NCI-H510A treated with DMSO at 0.1 percent for 48 hours (cell line): ENCODE measurements at regions not wholly inside any gene's neighbourhood (a gene's known extent, or its start where the extent isn't known, plus 50 kb on each side); places are given as distances from the start of the nearest gene placed in this dataset.
A peak's percentile ranks its signal among the peaks of the same experiment; 100 is the strongest.

Source experiments
- DNase-seq: peaks from one replicate; lab custom pipeline; 2025; lab: John Stamatoyannopoulos, UW

- DNase-seq = no peak
Measured at GRCh38 chr15:77764095-77764494, 131.4 kb upstream of the LINGO1 start.

- no peak for DNase-seq
Measured at GRCh38 chr15:77762747-77763355, 130.1 kb upstream of the LINGO1 start.

DNA sequence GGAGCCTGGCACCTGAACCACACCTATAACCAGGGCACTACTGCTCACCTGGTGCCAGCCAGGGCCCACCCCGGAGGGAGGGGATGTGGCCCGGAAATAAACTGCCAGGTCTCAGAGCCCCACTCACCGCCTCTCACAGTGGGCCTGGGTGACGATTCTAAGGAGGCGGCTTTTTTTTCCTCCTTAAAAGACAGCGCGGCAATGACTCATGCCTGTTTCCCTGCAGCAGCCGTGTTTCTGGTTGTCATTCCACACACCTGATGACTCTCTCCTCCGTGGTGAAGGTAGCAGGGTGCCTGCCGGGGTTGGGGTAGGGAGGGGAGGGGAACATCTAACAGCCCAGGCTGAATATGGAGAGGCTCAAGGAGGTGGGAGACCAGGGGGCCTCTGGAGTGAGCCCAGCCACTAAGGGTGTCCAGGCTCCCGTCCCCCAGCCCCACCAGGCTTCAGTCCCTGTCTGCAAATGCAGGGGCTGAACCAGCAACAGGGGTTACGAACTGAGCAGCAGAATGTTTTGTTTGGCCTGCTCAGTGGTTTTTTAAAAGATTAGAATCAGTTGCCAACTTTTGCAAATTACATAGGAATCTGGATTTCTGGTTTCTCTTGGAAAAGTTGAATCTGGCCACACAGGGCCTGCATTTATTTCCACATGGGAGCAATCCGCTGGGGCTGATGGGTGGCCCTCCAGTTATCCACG lies 127.3 kb upstream of the LINGO1 start:
- no peak for DNase-seq

DNA sequence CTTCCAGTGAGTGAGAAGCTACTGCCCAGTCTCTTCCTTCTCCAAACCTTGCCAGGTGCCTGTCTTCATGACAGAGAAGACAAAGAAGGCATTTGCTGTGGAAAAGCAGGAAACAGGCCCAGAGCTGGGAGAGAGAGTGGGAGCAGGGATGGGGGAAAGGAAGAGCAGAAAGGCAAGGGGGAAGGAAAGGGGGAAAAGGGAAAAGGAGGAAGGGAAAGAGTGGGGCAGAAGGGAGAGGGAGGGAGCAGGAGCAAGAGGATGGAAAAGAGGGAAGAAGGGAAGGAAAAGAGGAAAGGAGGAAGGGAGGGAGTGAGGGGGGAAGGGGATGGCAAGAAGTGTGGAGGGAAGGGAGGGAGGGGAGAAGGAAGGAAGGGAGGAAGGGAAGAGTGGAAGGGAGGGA lies 121.2 kb upstream of the LINGO1 start:
- no peak for DNase-seq

DNA sequence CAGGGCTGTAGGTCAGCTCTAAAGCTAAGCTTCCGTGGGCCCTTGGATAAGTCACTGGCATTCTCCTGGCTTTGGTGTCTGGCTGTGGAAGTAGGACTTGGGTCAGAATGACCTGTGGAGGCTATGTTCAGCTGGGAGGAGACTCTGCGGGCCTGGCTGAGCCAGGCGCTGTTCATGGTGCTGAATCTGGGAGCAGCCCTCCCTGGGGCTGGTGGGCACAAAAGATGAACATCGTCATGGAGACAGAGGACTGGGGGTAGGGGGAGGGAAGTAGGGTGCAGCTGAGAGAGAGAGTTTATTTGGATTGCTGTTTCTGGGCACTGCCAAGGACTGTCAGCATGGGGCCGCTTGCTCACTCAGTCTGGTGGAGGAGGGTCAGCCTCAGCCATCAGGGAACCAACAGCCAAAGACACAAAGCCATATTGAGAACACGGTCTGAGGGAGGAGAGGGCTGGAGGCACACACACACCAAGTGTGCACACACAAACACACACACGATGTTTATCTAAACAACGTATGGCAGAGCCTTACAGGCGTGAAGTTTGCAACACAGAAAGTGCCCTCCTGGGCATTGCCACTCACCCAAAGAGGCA lies 120.7 kb upstream of the LINGO1 start:
- DNase-seq = no peak

GRCh38 chr15:77749998-77750540 lies 117.4 kb upstream of the LINGO1 start:
- DNase-seq = no peak

- DNase-seq = no peak
Measured at GRCh38 chr15:77749236-77749997, 116.7 kb upstream of the LINGO1 start.

GRCh38 chr15:77748078-77749064 lies 115.7 kb upstream of the LINGO1 start:
- DNase-seq = no peak

DNA sequence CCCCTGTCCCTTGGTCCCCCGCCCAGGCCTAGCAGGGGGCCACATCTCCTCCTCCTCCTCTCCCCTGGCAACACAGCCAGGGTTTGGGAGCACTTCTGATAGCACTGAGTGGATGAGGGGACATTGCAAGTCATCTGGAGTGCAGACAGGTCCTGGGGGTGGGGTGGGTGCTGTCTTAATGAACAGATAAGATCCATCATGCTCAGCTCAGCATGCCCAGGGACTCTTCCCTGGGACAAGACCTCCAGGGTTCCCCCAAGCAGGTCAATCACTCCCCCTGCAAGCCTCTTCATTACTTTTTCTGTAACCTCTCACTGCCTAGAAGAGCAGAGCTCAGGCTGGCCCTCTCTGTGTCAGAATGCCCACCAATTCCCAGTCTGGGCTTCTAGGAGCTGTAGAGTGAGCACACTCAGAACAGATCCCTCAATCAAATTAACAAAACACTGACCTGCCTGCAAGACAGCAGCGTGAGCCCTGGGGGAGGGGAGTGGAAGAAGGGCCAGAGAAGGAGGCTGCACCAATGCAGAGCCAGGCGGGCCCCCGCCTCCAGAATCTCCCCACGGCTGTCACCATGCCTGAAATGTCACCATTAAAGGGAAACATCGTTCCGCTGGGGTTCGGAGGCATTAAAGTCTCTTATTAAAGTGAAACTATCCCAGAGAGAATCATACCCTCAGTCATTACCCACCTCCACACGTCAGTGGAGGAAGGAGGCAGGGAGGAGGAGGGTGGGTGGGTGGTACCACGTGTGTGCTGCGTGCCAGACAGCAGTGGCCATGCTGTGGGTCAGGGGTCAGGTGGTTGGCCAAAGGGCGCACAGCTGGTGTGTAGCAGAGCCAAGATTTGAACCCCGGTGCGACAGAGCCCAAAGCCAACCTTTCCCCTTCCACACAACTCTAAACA lies 114.7 kb upstream of the LINGO1 start:
- no peak for DNase-seq

DNA sequence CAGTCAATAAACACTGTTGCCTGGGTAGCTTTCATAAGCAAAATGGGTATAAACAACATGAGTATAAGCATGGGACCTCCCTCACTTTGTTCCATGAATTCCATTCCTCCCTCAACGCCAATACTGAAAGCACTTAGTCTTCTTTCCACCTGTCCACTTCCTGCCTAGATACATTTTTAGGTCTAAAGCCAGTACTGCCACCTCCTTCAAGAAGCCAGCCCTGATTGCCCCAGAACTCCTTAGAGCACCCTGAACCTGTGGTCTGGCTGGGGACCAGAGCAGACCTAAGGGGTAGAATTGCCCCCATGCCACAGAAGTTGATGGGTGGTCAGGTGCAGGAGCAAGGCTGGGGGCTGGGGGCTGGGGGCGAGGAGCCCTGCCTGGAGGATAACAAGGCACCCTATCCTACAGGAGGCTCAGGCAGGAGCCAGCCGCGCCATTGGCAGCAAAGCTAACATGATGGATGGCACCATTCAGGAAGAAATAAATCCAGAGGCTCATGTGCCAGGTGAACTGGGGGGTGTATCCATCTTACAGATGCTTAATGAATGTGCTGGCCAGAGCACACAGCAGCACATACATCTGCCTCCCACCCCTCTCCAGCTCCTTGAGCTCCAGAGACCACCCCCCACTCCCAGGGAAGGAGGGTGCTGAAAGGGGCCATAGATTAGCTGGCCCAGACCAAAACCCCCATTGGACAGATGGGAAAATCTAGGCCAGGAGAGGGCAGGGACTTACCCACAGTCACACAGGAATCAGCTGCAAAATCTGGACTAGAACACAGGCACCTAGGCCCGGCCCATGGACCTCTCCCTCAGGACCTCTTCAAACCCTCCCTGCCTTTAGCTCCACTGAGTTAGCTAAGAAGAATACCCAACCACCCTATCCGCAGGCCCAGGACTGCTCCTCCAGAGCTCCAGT lies 113.8 kb upstream of the LINGO1 start:
- DNase-seq = no peak

DNA sequence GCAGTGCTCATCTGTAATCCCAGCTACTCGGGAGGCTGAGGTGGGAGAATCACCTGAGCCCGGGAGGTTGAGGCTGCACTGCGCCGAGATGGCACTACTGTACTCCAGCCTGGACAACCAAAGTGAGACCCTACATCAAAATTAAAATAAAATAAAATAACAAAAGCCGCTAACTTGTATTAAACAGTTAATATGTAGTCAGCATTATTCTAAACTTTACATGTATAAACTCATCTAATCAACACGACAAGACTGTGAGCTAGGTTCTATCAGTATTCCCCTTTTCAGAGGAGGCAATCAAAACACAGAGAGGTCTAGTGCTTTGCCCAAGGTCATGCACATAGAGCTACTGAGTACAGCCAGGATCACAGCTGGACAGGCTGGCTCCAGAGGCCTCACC lies 111.7 kb upstream of the LINGO1 start:
- DNase-seq = no peak

GRCh38 chr15:77742570-77742969 lies 109.9 kb upstream of the LINGO1 start:
- no peak for DNase-seq

DNA sequence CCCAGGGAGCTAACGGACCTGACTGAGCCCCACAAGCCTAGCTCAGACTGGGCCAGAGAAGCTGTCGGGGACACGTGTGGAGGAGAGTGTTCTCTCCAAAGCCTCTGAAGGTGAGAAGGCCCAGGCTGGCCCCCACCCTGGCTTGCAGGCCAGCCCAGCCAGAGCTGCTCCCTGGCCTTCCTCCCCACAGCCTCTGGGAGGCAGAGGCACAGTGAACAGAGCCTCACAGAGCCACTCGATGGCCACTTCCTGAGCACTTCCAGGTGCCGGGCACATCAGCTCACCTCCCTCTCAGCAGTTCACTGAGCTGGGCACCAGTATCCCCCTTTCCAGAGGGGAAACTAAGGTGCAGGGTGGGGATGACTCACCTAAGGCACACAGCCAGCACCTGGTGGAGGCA lies 109.4 kb upstream of the LINGO1 start:
- DNase-seq = no peak

- DNase-seq = no peak
Measured at GRCh38 chr15:77741106-77741505, 108.4 kb upstream of the LINGO1 start.

- no peak for DNase-seq
Measured at GRCh38 chr15:77739591-77740378, 107.1 kb upstream of the LINGO1 start.

DNA sequence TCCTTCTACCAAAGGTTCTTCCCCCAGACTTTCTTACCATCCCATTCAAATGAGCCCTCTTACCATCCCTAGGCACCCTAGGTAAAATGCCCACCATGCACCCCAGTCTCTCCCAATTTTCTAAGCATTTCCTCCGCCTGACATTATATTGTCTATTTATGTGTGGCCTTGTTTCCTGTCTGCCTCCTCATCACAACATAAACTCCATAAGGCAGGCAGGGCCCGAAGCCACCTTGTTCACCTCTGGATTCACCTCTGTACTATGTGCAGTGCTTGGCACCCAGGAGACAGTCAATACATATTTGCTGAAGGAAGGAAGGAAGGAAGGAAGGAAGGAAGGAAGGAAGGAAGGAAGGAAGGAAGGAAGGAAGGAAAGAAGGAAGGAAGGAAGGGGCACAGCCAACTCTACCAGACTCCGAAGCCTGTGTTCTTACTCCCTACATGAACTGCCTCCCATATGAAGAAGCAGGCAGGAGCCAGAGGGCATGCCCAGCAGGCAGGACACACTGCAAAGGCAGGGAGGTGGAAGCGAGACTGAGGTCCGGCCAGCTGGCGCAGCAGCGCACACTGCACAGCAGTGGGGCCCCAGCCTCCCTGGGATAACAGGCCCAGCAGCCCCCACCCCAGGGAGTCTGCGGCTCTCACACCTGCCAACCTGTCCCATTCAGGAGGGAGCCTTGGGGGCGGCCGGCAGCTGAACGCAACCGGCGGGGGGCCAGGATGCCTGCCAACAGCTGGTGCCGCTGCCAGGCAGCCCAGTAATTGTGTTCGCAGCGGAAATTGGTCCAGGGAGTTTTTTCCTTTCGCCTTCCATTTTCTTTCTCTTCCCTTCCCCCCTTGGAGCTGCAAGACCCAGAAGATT lies 106.0 kb upstream of the LINGO1 start:
- peak; percentile 42 for DNase-seq

DNA sequence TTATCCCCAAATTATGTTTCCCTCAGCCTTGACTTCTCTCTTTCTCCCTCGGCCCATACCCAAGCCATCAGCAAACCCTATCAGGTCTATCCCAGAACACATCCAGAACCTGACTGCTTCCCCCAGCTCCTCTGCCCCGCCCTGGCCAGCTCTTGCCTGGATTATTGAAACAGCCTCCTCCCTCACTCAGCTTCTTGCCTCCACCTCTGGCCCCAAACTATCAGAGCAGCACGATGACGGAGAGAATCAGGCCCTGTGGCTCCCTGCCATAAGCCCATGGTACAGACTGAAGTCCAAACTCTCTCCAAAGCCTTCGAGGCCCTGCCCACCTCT lies 105.3 kb upstream of the LINGO1 start:
- DNase-seq = no peak
